ENCODE measurements at regions not wholly inside any gene's neighbourhood (a gene's known extent, or its start where the extent isn't known, plus 50 kb on each side); places are given as distances from the start of the nearest gene placed in this dataset.

- in situ Hi-C loops (cut with MboI; ENCODE audit: low sequenced_read_pairs) = no loop called here
These were observed 796.4 kb downstream of the MED13L start for GRCh38 chr12:115481141-115481540.

GRCh38 chr12:115478505-115478904, 794.5 kb upstream of the TBX3 start:
- in situ Hi-C loops (cut with MboI; ENCODE audit: low sequenced_read_pairs) = no loop called here

- in situ Hi-C loops (cut with MboI; ENCODE audit: low sequenced_read_pairs) = no loop called here
These were observed 790.8 kb upstream of the TBX3 start for GRCh38 chr12:115474539-115475353.

- in situ Hi-C loops (cut with MboI; ENCODE audit: low sequenced_read_pairs) = no loop called here
These were observed 789.4 kb upstream of the TBX3 start for GRCh38 chr12:115473257-115473956.

- in situ Hi-C loops (cut with MboI; ENCODE audit: low sequenced_read_pairs) = no loop called here
These were observed 788.9 kb upstream of the TBX3 start for GRCh38 chr12:115472852-115473251.

- in situ Hi-C loops (cut with MboI; ENCODE audit: low sequenced_read_pairs) = no loop called here
These were observed 787.0 kb upstream of the TBX3 start for GRCh38 chr12:115470977-115471376.

GRCh38 chr12:115470526-115470925, 786.6 kb upstream of the TBX3 start:
- in situ Hi-C loops (cut with MboI; ENCODE audit: low sequenced_read_pairs) = no loop called here

GRCh38 chr12:115468087-115468510, 784.1 kb upstream of the TBX3 start:
- in situ Hi-C loops (cut with MboI; ENCODE audit: low sequenced_read_pairs) = no loop called here

GRCh38 chr12:115467531-115467930, 783.6 kb upstream of the TBX3 start:
- in situ Hi-C loops (cut with MboI; ENCODE audit: low sequenced_read_pairs) = no loop called here

GRCh38 chr12:115466076-115466475, 782.1 kb upstream of the TBX3 start:
- in situ Hi-C loops (cut with MboI; ENCODE audit: low sequenced_read_pairs) = no loop called here

GRCh38 chr12:115464661-115465060, 780.7 kb upstream of the TBX3 start:
- in situ Hi-C loops (cut with MboI; ENCODE audit: low sequenced_read_pairs) = no loop called here

- in situ Hi-C loops (cut with MboI; ENCODE audit: low sequenced_read_pairs) = no loop called here
These were observed 780.2 kb upstream of the TBX3 start for GRCh38 chr12:115464111-115464581.

- in situ Hi-C loops (cut with MboI; ENCODE audit: low sequenced_read_pairs) = no loop called here
These were observed 777.4 kb upstream of the TBX3 start for GRCh38 chr12:115461401-115461800.

- in situ Hi-C loops (cut with MboI; ENCODE audit: low sequenced_read_pairs) = no loop called here
These were observed 773.8 kb upstream of the TBX3 start for GRCh38 chr12:115457798-115458197.

GRCh38 chr12:115456946-115457689, 773.1 kb upstream of the TBX3 start:
- in situ Hi-C loops (cut with MboI; ENCODE audit: low sequenced_read_pairs) = no loop called here

GRCh38 chr12:115455268-115455681, 771.3 kb upstream of the TBX3 start:
- in situ Hi-C loops (cut with MboI; ENCODE audit: low sequenced_read_pairs) = no loop called here

GRCh38 chr12:115452751-115453281, 768.8 kb upstream of the TBX3 start:
- in situ Hi-C loops (cut with MboI; ENCODE audit: low sequenced_read_pairs) = no loop called here

GRCh38 chr12:115451780-115452736, 768.1 kb upstream of the TBX3 start:
- in situ Hi-C loops (cut with MboI; ENCODE audit: low sequenced_read_pairs) = no loop called here

GRCh38 chr12:115451151-115451779, 767.3 kb upstream of the TBX3 start:
- in situ Hi-C loops (cut with MboI; ENCODE audit: low sequenced_read_pairs) = no loop called here

- in situ Hi-C loops (cut with MboI; ENCODE audit: low sequenced_read_pairs) = no loop called here
These were observed 766.7 kb upstream of the TBX3 start for GRCh38 chr12:115450710-115451109.

Measured in HL-60/S4 (cell line).